ENCODE measurements at regions not wholly inside any gene's neighbourhood (a gene's known extent, or its start where the extent isn't known, plus 50 kb on each side); places are given as distances from the start of the nearest gene placed in this dataset.

- no peak for DNase-seq
- H3K36me3 Mint-ChIP-seq (ENCODE audit: low read depth) = no peaks in the 10 kb centered on the region
- H3K27ac Mint-ChIP-seq = no peak overlapping the region
- ChIA-PET POLR2A (no interaction called here), CTCF (no interaction called here)
- peaks cover 5% of the 10 kb centered on the region for H3K9me3 Mint-ChIP-seq
- H3K4me3 Mint-ChIP-seq = no peak overlapping the region
- H3K4me1 Mint-ChIP-seq = no peaks in the 10 kb centered on the region
- H3K27me3 Mint-ChIP-seq = no peaks in the 10 kb centered on the region
Observed at GRCh38 chr16:62105244-62105643, 69.0 kb upstream of the CDH8 start.

- Mint-ChIP-seq H3K4me3 (no peak overlapping the region), H3K9me3 (no peaks in the 10 kb centered on the region), H3K4me1 (no peaks in the 10 kb centered on the region), H3K27me3 (no peaks in the 10 kb centered on the region), H3K27ac (no peak overlapping the region), H3K36me3 (ENCODE audit: low read depth) (no peaks in the 10 kb centered on the region)
- DNase-seq = no peak
- POLR2A ChIA-PET = no interaction called here
- CTCF ChIA-PET = no interaction called here
Observed at GRCh38 chr16:62102588-62102987, 66.3 kb upstream of the CDH8 start.

DNA sequence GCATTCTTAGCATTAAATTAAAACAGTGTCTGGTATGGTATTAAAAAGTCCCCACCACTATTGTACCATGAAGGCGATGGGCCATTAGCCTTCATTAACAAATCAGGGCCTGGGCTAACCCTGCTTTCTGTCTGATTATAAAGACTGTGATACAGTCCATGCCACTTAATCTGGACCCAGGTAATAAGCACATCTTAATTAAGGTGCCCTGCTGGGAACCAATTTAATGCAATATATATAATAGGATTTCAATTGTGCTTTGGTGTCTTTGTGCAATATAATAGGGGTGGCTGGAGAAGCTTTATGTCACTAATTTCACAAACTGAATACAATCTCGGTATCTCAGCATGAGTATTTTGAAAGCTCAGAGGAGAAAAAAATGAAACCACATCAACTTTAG, 64.4 kb upstream of the CDH8 start:
- ChIA-PET CTCF (no interaction called here), POLR2A (no interaction called here)
- Mint-ChIP-seq H3K27me3 (no peaks in the 10 kb centered on the region), H3K4me3 (no peak overlapping the region), H3K27ac (no peak overlapping the region), H3K36me3 (ENCODE audit: low read depth) (no peaks in the 10 kb centered on the region), H3K9me3 (no peaks in the 10 kb centered on the region), H3K4me1 (no peaks in the 10 kb centered on the region)
- DNase-seq = no peak

DNA sequence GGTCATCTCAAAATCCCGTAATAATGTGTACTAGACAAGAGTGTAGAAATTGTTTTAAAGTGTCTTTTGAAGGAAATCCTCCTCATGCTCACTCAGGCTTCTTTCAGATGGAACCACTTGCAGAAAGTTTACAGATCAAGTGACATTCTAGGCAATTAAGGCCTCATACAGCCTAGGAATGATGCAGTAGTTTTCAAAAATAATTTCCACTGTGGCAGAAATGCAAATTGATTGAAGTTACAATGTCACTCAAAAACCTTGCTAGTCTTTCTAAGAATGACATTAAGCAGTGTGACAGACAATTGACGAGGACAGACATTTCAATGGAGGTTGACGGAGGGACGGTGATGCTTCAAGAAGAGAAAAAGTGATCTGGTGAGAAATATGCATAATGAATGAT, 53.5 kb upstream of the CDH8 start:
- ChIA-PET CTCF (no interaction called here), POLR2A (no interaction called here)
- no peaks in the 10 kb centered on the region for H3K27me3 Mint-ChIP-seq
- H3K4me3 Mint-ChIP-seq = no peak overlapping the region
- H3K27ac Mint-ChIP-seq = no peak overlapping the region
- H3K9me3 Mint-ChIP-seq = peaks cover 6% of the 10 kb centered on the region
- H3K4me1 Mint-ChIP-seq = no peaks in the 10 kb centered on the region
- DNase-seq = no peak
- H3K36me3 Mint-ChIP-seq (ENCODE audit: low read depth) = no peaks in the 10 kb centered on the region

DNA sequence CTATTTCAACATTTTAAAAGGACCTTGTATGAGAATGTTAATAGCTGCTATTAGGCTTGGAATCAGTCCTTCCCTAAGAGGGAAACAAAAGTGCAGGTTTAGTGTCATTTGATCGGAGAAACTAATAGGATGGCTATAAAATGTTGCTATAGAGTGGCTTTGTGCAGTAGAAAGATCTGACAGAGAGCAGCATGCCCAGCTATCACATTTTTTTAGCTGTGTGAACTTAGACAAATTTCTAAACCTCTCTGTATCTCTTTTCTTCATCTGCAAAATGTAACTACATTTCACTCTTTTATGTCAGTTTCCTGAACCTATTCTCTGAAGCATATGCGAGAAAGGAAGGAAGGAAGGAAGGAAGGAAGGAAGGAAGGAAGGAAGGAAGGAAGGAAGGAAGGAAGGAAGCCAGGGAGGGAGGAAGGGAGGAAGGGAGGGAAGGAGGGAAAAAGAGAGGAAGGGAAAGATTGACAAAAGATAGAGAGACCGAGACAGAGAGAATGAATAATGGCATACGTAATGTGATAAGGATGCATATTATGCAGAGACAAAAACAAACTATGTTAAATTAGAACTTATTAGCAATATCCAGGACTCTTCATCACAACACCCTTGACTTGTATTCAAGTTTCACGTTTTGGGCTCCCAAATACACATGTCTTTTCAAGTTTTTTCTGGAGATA, 52.6 kb upstream of the CDH8 start:
- H3K27ac Mint-ChIP-seq = no peak overlapping the region
- H3K36me3 Mint-ChIP-seq (ENCODE audit: low read depth) = no peaks in the 10 kb centered on the region
- DNase-seq = no peak
- CTCF ChIA-PET = no interaction called here
- no peaks in the 10 kb centered on the region for H3K27me3 Mint-ChIP-seq
- no peaks in the 10 kb centered on the region for H3K4me1 Mint-ChIP-seq
- POLR2A ChIA-PET = no interaction called here
- H3K9me3 Mint-ChIP-seq = peaks cover 6% of the 10 kb centered on the region
- no peak overlapping the region for H3K4me3 Mint-ChIP-seq
